Mesothelial cell of epicardium (in vitro differentiated cells): ENCODE measurements at regions not wholly inside any gene's neighbourhood (a gene's known extent, or its start where the extent isn't known, plus 50 kb on each side); places are given as distances from the start of the nearest gene placed in this dataset.
A peak's percentile ranks its signal among the peaks of the same experiment; 100 is the strongest.

Source experiments
- DNase-seq, 2 experiments: peaks; one replicate each; pipeline ENCODE4 v3.0.0; 2021; ENCODE audit warnings: low spot score in 2 of 2; ENCODE audit not compliant: unreplicated experiment in 2 of 2
- H3K27ac Mint-ChIP-seq: 2 replicates; pipeline ENCODE4 v1.8.0; 2021; ENCODE audit warnings: mixed read lengths
- H3K27me3 Mint-ChIP-seq: 2 replicates; pipeline ENCODE4 v1.8.0; 2021; ENCODE audit warnings: low read depth, mixed read lengths
- H3K36me3 Mint-ChIP-seq: 2 replicates; pipeline ENCODE4 v1.8.0; 2021; ENCODE audit warnings: mixed read lengths
- H3K4me1 Mint-ChIP-seq: 2 replicates; pipeline ENCODE4 v1.8.0; 2021; ENCODE audit warnings: mixed read lengths
- H3K4me3 Mint-ChIP-seq: 2 replicates; pipeline ENCODE4 v1.8.0; 2021; ENCODE audit warnings: mild to moderate bottlenecking, moderate library complexity, mixed read lengths
- H3K9me3 Mint-ChIP-seq: 2 replicates; pipeline ENCODE4 v1.8.0; 2021; ENCODE audit warnings: mixed read lengths
- CTCF ChIP-seq: fragments of 200-600 bp; sonication (generic); IDR thresholded peaks from one replicate; pipeline ENCODE4 v1.5.0; 2021; ENCODE audit warnings: antibody characterized with exemption; ENCODE audit not compliant: unreplicated experiment

DNA sequence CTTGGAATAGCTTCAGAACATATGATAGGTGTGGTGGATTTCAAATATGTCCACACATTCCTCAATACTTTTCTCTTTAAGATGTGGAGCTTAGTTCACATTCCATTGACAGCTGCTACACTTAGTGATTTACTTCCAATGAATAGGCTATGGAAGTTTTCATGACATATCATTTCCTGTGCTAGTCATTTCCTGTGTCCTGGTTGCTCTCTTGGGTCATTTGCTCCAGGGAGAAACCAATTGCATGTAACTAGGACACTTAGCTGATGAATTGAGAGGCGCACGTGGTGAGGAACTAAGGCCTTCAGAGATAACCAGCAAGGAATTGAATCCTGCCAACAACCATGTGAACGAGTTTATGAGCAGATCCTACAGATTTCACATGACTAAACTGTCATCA, 120.9 kb downstream of the SLC17A6 start:
- no peak overlapping the region for H3K4me3 Mint-ChIP-seq
- H3K4me1 Mint-ChIP-seq = peaks cover 33% of the 10 kb centered on the region
- no peaks in the 10 kb centered on the region for H3K27me3 Mint-ChIP-seq
- no peak overlapping the region for H3K27ac Mint-ChIP-seq
- no peak for TF ChIP-seq CTCF
- peaks cover 5% of the 10 kb centered on the region for H3K9me3 Mint-ChIP-seq
- H3K36me3 Mint-ChIP-seq = peaks cover 2% of the 10 kb centered on the region
- no peak for DNase-seq

- no peak overlapping the region for H3K4me3 Mint-ChIP-seq
- peaks cover 5% of the 10 kb centered on the region for H3K9me3 Mint-ChIP-seq
- no peaks in the 10 kb centered on the region for H3K27me3 Mint-ChIP-seq
- H3K27ac Mint-ChIP-seq = peak overlapping the region; percentile 22
- H3K4me1 Mint-ChIP-seq = peaks cover 34% of the 10 kb centered on the region
- TF ChIP-seq CTCF = no peak
- no peak for DNase-seq
- peaks cover 2% of the 10 kb centered on the region for H3K36me3 Mint-ChIP-seq
Observed at GRCh38 chr11:22458161-22458560, 120.0 kb downstream of the SLC17A6 start.

DNA sequence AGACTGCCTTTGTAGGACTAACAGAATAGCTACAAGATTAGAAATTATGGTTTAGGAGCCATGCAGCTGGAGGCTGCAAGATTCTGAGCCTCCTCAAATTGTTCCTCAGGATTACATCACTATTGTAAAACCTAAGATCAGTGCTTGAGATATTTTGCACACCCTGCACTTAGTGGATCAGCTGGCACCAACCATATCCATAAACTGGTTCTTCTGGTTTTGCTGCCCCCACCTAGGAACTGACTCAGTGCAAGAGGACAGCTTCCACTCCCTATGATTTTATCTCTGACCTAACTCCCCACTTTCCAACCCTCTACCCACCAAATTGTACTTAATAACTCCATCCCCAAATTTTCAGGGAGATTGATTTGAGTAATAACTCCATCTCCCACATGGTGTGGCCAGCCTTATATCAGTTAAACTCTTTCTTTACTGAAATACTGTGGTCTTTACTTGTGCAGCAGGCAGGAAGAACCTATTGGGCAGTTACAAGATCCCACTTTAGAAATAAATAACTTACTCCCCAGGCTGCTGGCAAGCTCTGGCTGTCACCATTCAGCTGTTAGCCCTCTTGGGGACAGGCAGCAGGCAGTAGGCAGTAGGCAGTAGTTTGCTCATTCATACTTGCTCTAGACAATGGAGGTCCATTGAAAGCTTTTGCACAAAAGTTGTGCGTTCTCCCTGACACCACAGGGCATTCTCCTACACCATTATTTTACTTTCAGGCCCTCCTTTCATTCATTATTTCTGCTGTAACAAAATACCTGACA, 119.0 kb downstream of the SLC17A6 start:
- Mint-ChIP-seq H3K9me3 (peaks cover 5% of the 10 kb centered on the region), H3K36me3 (peaks cover 2% of the 10 kb centered on the region), H3K4me3 (no peak overlapping the region), H3K27me3 (no peaks in the 10 kb centered on the region), H3K27ac (peak overlapping the region; percentile 30), H3K4me1 (peaks cover 34% of the 10 kb centered on the region)
- DNase-seq = no peak
- no peak for TF ChIP-seq CTCF

- H3K4me1 Mint-ChIP-seq = peaks cover 36% of the 10 kb centered on the region
- no peak for TF ChIP-seq CTCF
- no peak overlapping the region for H3K4me3 Mint-ChIP-seq
- H3K27ac Mint-ChIP-seq = no peak overlapping the region
- H3K9me3 Mint-ChIP-seq = no peaks in the 10 kb centered on the region
- H3K27me3 Mint-ChIP-seq = no peaks in the 10 kb centered on the region
- H3K36me3 Mint-ChIP-seq = no peaks in the 10 kb centered on the region
- no peak for DNase-seq
Observed at GRCh38 chr11:22454461-22455090, 116.4 kb downstream of the SLC17A6 start.

GRCh38 chr11:22449441-22449840, 111.3 kb downstream of the SLC17A6 start:
- Mint-ChIP-seq H3K27me3 (no peaks in the 10 kb centered on the region), H3K36me3 (no peaks in the 10 kb centered on the region), H3K4me1 (peaks cover 9% of the 10 kb centered on the region), H3K4me3 (no peak overlapping the region), H3K9me3 (peaks cover 12% of the 10 kb centered on the region), H3K27ac (peak overlapping the region; percentile 6)
- no peak for TF ChIP-seq CTCF
- DNase-seq = no peak
